ENCODE measurements at regions not wholly inside any gene's neighbourhood (a gene's known extent, or its start where the extent isn't known, plus 50 kb on each side); places are given as distances from the start of the nearest gene placed in this dataset.

GRCh38 chr2:176461098-176461808 is 192.0 kb downstream of the MTX2 start:
- TF ChIP-seq CTCF (IDR thresholded peaks at IDR 0.05; ENCODE audit: poor library complexity) (no peak), EZH2 (IDR thresholded peaks at IDR 0.05; ENCODE audit: borderline replicate concordance) (no peak), EZH2phosphoT487 (IDR thresholded peaks at IDR 0.05; ENCODE audit: low read depth, severe bottlenecking, unreplicated experiment) (no peak)
